Hepatocyte (in vitro differentiated cells): ENCODE measurements at regions not wholly inside any gene's neighbourhood (a gene's known extent, or its start where the extent isn't known, plus 50 kb on each side); places are given as distances from the start of the nearest gene placed in this dataset.

Experiments
- DNase-seq: peaks from one replicate; pipeline ENCODE4 v3.0.0-alpha.2; 2016; ENCODE audit warnings: low spot score
- H2AFZ ChIP-seq: fragments of 200-600 bp; sonication (generic); 2 replicates; pipeline ENCODE4 v1.6.0; 2016; ENCODE audit warnings: antibody characterized with exemption, mild to moderate bottlenecking
- H3K27ac ChIP-seq: fragments of 200-600 bp; sonication (generic); 2 replicates; pipeline ENCODE4 v1.5.1; 2016; ENCODE audit warnings: mild to moderate bottlenecking
- H3K27me3 ChIP-seq: fragments of 200-600 bp; sonication (generic); 2 replicates; pipeline ENCODE4 v1.6.1; 2016
- H3K36me3 ChIP-seq: fragments of 200-600 bp; sonication (generic); replicated peaks from 2 replicates; pipeline ENCODE4 v1.5.1; 2016; ENCODE audit warnings: low read depth; ENCODE audit not compliant: insufficient read depth
- H3K4me1 ChIP-seq: fragments of 200-600 bp; sonication (generic); 2 replicates; pipeline ENCODE4 v1.5.1; 2016; ENCODE audit warnings: mild to moderate bottlenecking, moderate library complexity; ENCODE audit not compliant: insufficient read depth
- H3K4me2 ChIP-seq: fragments of 200-600 bp; sonication (generic); 2 replicates; pipeline ENCODE4 v1.6.0; 2016
- H3K4me3 ChIP-seq: fragments of 200-600 bp; sonication (generic); 2 replicates; pipeline ENCODE4 v1.5.1; 2016; ENCODE audit warnings: mild to moderate bottlenecking
- H3K79me2 ChIP-seq: fragments of 200-600 bp; sonication (generic); 2 replicates; pipeline ENCODE4 v1.6.0; 2017; ENCODE audit warnings: mild to moderate bottlenecking
- H3K9me2 ChIP-seq: fragments of 200-600 bp; sonication (generic); replicated peaks from 2 replicates; pipeline ENCODE4 v1.6.0; 2017; ENCODE audit warnings: mild to moderate bottlenecking; ENCODE audit not compliant: insufficient read depth
- H3K9me3 ChIP-seq: fragments of 200-600 bp; sonication (generic); 2 replicates; pipeline ENCODE4 v1.5.1; 2016; ENCODE audit warnings: low read depth, mild to moderate bottlenecking
- H4K20me1 ChIP-seq: fragments of 200-600 bp; sonication (generic); 2 replicates; pipeline ENCODE4 v1.6.0; 2016; ENCODE audit warnings: mild to moderate bottlenecking; ENCODE audit not compliant: insufficient read depth, poor library complexity, severe bottlenecking
- CTCF ChIP-seq: fragments of 200-600 bp; sonication (generic); IDR thresholded peaks from 2 replicates; pipeline ENCODE4 v1.5.1; 2016; ENCODE audit warnings: antibody characterized with exemption, mild to moderate bottlenecking; ENCODE audit not compliant: poor library complexity
- EZH2 ChIP-seq: fragments of 200-600 bp; sonication (generic); IDR thresholded peaks from 2 replicates; pipeline ENCODE4 v1.6.1; 2016; ENCODE audit warnings: antibody characterized with exemption, mild to moderate bottlenecking, borderline replicate concordance
- EZH2phosphoT487 ChIP-seq: fragments of 200-600 bp; sonication (generic); IDR thresholded peaks from one replicate; pipeline ENCODE4 v1.6.1; 2018; ENCODE audit warnings: antibody characterized with exemption, mild to moderate bottlenecking, low read depth, moderate library complexity; ENCODE audit not compliant: unreplicated experiment, severe bottlenecking
- WGBS: methylation state at CpG from one replicate; pipeline ENCODE4 v1.1.6; 2016; ENCODE audit warnings: low lambda C conversion rate; ENCODE audit errors: missing lambda C conversion rate; 5-methylcytosine and 5-hydroxymethylcytosine counted together

- H3K79me2 ChIP-seq: no peaks in the 10 kb centered on the region
- H3K27me3 ChIP-seq: no peaks in the 10 kb centered on the region
- no peaks in the 10 kb centered on the region for H3K36me3 ChIP-seq
- H3K4me1 ChIP-seq: no peaks in the 10 kb centered on the region
- WGBS: 74% methylated on average over 9 of the region's 9 CpGs
- H3K4me2 ChIP-seq: no peak overlapping the region
- TF ChIP-seq CTCF (no peak), EZH2phosphoT487 (no peak), EZH2 (no peak)
- H3K4me3 ChIP-seq: no peak overlapping the region
- H3K27ac ChIP-seq: no peak overlapping the region
- no peak overlapping the region for H2AFZ ChIP-seq
- H3K9me3 ChIP-seq: no peaks in the 10 kb centered on the region
- H3K9me2 ChIP-seq: no peaks in the 10 kb centered on the region
- no peaks in the 10 kb centered on the region for H4K20me1 ChIP-seq
- no peak for DNase-seq
Observed at GRCh38 chr18:27861539-27861938, 315.4 kb downstream of the CDH2 start.

- H3K4me3 ChIP-seq: no peak overlapping the region
- no peaks in the 10 kb centered on the region for H3K9me3 ChIP-seq
- H3K27me3 ChIP-seq: no peaks in the 10 kb centered on the region
- TF ChIP-seq CTCF (no peak), EZH2 (no peak), EZH2phosphoT487 (no peak)
- no peak overlapping the region for H3K27ac ChIP-seq
- no peaks in the 10 kb centered on the region for H3K79me2 ChIP-seq
- peak overlapping the region; percentile 3 for H3K4me2 ChIP-seq
- H2AFZ ChIP-seq: no peak overlapping the region
- H3K36me3 ChIP-seq: no peaks in the 10 kb centered on the region
- 49% methylated on average over 4 of the region's 4 CpGs for WGBS
- H3K9me2 ChIP-seq: no peaks in the 10 kb centered on the region
- no peaks in the 10 kb centered on the region for H4K20me1 ChIP-seq
- H3K4me1 ChIP-seq: no peaks in the 10 kb centered on the region
- DNase-seq: no peak
Observed at GRCh38 chr18:27860701-27861107, 316.2 kb downstream of the CDH2 start.

- 56% methylated on average over 4 of the region's 4 CpGs for WGBS
- Histone ChIP-seq H4K20me1 (no peaks in the 10 kb centered on the region), H2AFZ (no peak overlapping the region), H3K4me3 (no peak overlapping the region), H3K27me3 (no peaks in the 10 kb centered on the region), H3K9me2 (no peaks in the 10 kb centered on the region), H3K79me2 (no peaks in the 10 kb centered on the region), H3K27ac (no peak overlapping the region), H3K4me1 (no peaks in the 10 kb centered on the region), H3K9me3 (no peaks in the 10 kb centered on the region), H3K36me3 (no peaks in the 10 kb centered on the region), H3K4me2 (no peak overlapping the region)
- TF ChIP-seq EZH2phosphoT487 (no peak), EZH2 (no peak), CTCF (no peak)
- no peak for DNase-seq
Observed at GRCh38 chr18:27860011-27860410, 316.9 kb downstream of the CDH2 start.

GRCh38 chr18:27856820-27857219 lies 320.1 kb downstream of the CDH2 start:
- WGBS: 96% methylated on average over 1 of the region's 1 CpG
- H3K36me3 ChIP-seq: no peaks in the 10 kb centered on the region
- no peaks in the 10 kb centered on the region for H3K4me1 ChIP-seq
- no peaks in the 10 kb centered on the region for H3K9me3 ChIP-seq
- H3K27me3 ChIP-seq: no peaks in the 10 kb centered on the region
- no peak for DNase-seq
- no peaks in the 10 kb centered on the region for H4K20me1 ChIP-seq
- no peak for TF ChIP-seq EZH2
- H3K79me2 ChIP-seq: no peaks in the 10 kb centered on the region
- no peak overlapping the region for H2AFZ ChIP-seq
- no peak overlapping the region for H3K27ac ChIP-seq
- H3K4me2 ChIP-seq: no peak overlapping the region
- H3K4me3 ChIP-seq: no peak overlapping the region
- no peaks in the 10 kb centered on the region for H3K9me2 ChIP-seq
